D721Med (cell line): ENCODE measurements at regions not wholly inside any gene's neighbourhood (a gene's known extent, or its start where the extent isn't known, plus 50 kb on each side); places are given as distances from the start of the nearest gene placed in this dataset.
A peak's percentile ranks its signal among the peaks of the same experiment; 100 is the strongest.
"Not testable (repeated sequence)": the region's sequence is repeated elsewhere in the genome, so short reads cannot be mapped to it uniquely, and the experiment has no call there.

Experiments
- DNase-seq: peaks from one replicate; pipeline ENCODE4 v3.0.0; 2011; ENCODE audit warnings: low spot score; ENCODE audit not compliant: insufficient read length
- FAIRE-seq: peaks from 2 replicates; lab custom pipeline; 2011; peaks lifted over from hg19 to GRCh38; lab: Jason Lieb, UNC
- TF ChIP-seq, protein P1 (sequence below): IDR thresholded peaks from 2 replicates; pipeline ENCODE4 v1.5.1; 2012; ENCODE audit warnings: mild to moderate bottlenecking, control low read depth; ENCODE audit not compliant: insufficient read depth; ENCODE audit errors: missing control alignments

DNA sequence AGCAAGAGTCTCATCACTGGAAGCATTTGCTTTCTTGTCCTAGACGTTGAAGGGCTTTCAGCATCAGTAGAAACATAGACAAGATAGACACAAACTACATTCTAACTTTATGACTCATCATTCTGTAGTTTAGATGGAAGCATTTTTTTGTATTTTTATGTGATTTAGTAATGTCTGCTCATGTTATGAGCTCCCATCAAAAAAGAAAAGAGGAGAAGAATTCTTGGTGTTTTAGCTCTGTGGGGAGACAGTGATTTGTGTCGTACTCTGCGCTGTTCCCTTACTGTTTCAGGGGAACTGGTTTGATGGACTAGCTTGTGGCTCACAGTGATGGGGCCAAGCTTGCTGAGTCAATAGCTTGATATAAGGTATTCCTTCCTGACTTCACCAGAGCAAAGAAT, 159.2 kb upstream of the WWC1 start:
- TF ChIP-seq, protein P1, sequence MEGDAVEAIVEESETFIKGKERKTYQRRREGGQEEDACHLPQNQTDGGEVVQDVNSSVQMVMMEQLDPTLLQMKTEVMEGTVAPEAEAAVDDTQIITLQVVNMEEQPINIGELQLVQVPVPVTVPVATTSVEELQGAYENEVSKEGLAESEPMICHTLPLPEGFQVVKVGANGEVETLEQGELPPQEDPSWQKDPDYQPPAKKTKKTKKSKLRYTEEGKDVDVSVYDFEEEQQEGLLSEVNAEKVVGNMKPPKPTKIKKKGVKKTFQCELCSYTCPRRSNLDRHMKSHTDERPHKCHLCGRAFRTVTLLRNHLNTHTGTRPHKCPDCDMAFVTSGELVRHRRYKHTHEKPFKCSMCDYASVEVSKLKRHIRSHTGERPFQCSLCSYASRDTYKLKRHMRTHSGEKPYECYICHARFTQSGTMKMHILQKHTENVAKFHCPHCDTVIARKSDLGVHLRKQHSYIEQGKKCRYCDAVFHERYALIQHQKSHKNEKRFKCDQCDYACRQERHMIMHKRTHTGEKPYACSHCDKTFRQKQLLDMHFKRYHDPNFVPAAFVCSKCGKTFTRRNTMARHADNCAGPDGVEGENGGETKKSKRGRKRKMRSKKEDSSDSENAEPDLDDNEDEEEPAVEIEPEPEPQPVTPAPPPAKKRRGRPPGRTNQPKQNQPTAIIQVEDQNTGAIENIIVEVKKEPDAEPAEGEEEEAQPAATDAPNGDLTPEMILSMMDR: no peak
- FAIRE-seq (no peak), DNase-seq (no peak)

- TF ChIP-seq, protein P1: no peak
- FAIRE-seq (no peak), DNase-seq (no peak)
Observed at GRCh38 chr5:168135897-168136296, 155.5 kb upstream of the WWC1 start.

GRCh38 chr5:168136340-168136739, 155.1 kb upstream of the WWC1 start:
- TF ChIP-seq, protein P1: no peak
- no peak for DNase-seq
- no peak for FAIRE-seq

- FAIRE-seq: no peak
- TF ChIP-seq, protein P1: no peak
Observed at GRCh38 chr5:168137265-168137664, 154.2 kb upstream of the WWC1 start.

GRCh38 chr5:168140241-168140640, 151.2 kb upstream of the WWC1 start:
- peak; percentile 88 for FAIRE-seq
- DNase-seq: peak; percentile 42
- TF ChIP-seq, protein P1: no peak

More at GRCh38 chr5:168137265-168137664, 154.2 kb upstream of the WWC1 start:
- DNase-seq: no peak

DNA sequence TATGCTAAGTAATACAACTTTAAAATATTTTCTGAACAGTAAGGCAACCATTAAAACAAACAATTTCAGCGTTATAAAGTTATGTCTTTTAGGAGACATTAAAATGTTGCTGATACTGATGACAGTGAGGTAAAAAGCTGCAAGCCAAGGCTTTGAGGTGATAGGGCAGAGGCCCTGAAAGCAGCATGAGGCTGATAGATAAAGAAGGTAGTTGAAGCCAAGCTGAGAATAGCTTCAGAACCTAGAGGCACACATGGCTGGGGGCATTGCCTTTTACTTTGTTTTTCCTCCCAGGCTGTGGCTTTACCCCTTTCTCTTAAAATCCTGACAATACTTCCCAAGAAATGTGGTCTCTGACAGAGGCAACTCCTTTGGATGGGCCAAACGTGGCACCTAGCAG, 149.0 kb upstream of the WWC1 start:
- DNase-seq (no peak), FAIRE-seq (no peak)
- TF ChIP-seq, protein P1: no peak

DNA sequence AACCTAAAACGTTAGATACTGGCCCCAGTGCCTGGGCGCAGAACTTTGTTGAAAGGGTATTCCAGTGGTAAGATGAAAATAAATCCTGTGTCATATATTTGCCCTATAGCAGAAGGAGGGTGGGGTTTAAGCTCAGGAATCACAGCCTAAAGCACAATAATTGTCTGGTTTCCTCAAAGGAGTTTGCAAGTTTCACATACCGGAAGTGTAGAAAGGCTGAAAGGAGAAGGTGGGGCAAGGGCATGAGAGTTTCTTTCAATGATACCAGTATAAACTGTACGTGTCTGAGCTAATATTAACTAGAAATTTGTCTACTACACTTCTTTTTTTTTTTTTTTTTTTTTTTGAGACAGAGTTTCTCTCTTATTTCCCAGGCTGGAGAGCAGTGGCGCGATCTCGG, 147.9 kb upstream of the WWC1 start:
- DNase-seq, FAIRE-seq: not testable (repeated sequence)

- TF ChIP-seq, protein P1: no peak
- no peak for FAIRE-seq
Observed at GRCh38 chr5:168147106-168147505, 144.3 kb upstream of the WWC1 start.

More at GRCh38 chr5:168147106-168147505, 144.3 kb upstream of the WWC1 start:
- no peak for DNase-seq
